ENCODE measurements at regions not wholly inside any gene's neighbourhood (a gene's known extent, or its start where the extent isn't known, plus 50 kb on each side); places are given as distances from the start of the nearest gene placed in this dataset.

DNA sequence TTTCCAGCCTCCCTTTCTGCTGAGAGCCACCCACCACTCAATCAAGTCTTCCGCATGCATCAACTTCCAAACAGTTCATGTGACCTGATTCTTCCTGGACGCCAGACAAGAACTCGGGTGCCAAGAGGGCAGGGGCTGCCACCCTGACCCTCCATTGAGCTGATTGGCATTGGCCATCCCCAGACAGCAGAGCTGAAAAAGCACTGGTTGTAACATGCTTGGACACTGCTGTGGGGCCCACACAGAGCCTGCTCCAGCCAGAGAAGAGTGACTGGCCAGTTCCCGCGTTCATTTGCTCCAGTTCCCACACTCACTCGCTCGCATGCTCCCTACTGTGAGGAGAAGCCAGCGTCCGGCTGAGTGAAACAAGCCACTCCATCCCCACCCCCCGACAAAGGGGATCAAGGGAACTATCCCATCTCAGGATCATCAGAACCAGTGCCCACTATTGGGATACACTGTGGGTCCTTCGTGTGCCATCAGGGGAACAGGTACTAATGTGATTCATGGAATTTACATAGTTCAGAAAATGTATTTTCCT, 420.3 kb downstream of the NPHP4 start:
- no peak for DNase-seq (ENCODE audit: low read depth, low spot score)

DNA sequence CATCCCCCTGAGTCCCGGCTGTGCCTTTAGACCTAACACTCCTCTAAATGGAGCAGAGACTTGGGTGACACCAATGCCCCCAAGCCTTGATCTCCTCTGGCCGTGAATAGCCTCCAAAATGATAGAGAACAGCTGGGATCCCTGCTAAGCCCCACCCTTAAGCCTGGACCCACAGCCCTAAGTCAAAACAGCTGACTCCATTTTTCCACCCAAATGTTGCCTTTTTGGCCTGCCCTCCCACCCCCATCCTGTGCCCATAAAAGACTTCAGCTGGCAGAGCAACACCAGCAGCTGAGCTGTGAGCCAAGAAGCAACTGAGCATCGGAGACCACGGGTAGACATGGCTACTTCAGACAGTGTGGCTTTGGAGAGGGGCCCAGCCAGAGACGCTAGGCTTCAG, 420.8 kb downstream of the NPHP4 start:
- no peak for DNase-seq (ENCODE audit: low read depth, low spot score)

DNA sequence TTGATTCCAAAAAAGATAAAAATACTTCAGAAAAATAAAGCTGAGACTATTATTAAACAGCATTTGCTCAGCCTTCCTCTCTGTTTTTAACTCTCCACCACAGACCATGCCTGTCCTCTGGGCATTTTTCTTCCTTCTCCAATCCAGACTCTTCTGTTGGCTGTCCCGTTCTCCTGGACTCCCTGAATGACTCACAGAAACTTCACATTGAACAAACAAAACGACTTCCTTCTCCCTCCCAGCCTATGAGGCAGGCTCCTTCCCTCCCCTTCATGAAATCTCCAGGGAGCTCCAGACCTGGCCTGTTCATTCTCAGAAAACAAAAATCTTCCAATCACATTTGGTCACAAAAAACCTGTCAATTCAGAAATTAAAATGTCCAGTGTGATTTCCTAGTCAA, 421.3 kb downstream of the NPHP4 start:
- no peak for DNase-seq (ENCODE audit: low read depth, low spot score)

DNA sequence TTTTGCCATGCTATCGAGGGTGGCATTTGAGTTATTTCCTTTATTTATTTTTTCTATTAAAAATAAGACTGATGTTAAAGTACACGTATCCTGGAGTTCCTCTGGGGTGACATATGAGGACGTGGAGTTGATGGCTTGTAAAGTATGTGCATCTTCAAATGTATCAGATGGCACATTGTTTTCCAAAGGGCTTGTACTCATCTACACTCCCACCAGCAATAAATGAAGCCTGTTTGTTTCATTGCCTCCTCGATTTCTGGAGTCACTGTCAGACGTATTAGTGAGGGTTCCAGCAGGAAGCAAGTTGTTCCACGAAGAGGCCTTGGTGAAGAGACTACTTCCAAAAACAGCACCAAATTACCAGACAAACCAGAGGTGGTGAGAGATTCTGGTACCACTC, 423.9 kb downstream of the NPHP4 start:
- no peak for DNase-seq (ENCODE audit: low read depth, low spot score)

DNA sequence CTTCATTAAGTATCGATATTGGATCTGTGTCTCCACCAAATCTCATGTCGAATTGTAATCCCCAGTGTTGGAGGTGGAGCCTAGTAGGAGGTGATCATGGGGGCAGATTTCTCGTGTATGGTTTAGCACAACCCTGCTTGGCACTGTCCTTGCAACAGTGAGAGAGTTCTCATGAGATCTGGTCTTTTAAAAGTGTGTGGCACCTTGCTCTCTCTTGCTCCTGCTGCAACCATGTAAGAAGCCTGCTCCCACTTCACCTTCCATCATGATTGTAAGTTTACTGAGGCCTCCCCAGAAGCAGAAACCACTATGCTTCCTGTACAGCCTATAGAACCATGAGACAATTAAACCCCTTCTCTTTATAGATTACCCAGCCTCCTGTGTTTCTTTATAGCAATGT, 424.4 kb downstream of the NPHP4 start:
- DNase-seq (ENCODE audit: low read depth, low spot score): no peak

DNA sequence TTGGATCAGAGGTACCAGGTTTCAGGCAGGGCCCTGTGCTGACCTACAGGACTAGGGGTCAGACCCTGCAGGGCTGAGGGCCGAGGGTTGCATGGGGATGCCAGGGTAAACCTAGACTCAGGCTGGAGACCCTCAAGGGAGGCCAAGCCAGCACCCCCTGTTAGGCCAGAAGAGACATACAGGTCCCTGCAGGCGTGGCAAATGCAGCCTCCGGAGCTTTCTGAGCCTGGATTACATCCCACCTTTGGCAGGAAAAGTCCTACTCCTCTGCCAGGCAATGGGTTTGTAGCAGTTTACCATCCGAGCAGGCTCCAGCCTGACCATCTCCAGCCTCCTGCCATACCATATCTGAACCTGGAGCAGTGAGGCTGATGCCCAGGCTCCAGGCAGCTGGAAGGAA, 425.3 kb downstream of the NPHP4 start:
- DNase-seq (ENCODE audit: low read depth, low spot score): no peak

DNA sequence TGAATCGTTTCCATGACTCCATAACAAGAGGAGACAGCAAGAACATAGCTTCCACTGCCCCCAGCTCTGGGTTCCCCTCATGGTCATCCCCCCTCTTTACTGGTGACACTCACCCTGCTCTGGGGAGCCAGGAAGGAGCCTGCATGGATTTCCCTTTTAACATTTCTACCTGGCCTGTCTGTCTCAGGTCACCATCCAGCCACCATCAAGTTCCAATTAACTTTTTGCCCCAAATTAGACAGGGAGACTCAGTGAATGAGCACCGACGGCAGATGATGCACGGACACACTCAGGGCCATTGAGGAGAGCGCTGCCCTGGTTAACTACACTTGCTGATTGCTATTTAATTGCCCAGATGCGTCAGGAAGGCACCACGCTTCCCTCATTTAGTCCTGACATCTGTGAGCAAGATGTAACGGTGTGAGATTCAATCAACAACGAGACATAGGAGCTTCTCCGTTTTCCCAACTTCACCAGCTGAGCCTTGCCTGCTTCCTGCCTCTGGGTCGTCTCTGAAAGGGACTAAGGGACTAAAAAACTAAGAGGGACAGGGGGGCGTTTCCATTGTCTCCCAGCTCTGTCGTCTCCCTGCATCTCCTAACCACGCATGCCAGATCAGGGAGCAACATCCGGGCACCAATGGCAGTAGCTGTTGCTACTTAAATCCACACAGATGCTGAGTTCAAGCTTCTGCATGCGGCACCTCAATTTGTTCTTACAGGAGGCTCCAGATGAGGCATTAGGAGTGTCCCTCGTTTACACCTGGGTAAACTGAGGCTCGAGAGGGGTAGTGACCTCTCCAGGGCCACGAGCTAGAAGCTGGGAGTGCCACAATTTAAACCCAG, 426.7 kb downstream of the NPHP4 start:
- no peak for DNase-seq (ENCODE audit: low read depth, low spot score)

DNA sequence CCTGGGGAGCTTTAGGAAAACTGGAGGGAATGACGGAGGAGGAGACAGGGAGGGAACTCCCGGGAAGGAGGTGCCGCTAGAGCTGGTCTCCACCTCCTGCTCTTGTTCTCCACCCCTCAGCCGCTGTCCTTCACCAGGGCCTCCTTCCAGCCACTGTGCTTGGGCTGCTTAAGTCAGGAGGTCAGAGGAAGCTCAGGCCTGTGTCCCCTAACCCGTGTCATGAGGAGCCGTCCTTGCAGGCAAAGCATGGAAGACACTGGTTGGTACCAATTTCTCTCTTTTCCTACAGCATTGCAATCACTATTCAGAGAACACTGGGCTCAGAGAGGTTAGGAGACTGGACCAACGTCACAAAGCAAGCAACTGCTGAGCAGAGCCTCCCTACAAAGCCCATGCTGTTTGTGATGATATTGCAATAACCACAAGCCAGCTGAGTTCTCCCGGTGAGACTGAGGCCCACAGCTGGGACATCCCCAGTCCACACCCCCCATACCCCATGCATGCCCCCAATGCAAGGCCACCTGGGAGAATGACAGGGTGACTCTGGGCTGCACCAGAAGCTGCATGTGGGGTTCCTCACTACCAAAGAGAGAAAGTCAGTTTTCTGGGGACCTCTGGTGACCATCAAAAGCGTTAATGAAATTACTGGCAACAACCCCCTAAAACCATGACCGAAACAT, 427.5 kb downstream of the NPHP4 start:
- no peak for DNase-seq (ENCODE audit: low read depth, low spot score)

DNA sequence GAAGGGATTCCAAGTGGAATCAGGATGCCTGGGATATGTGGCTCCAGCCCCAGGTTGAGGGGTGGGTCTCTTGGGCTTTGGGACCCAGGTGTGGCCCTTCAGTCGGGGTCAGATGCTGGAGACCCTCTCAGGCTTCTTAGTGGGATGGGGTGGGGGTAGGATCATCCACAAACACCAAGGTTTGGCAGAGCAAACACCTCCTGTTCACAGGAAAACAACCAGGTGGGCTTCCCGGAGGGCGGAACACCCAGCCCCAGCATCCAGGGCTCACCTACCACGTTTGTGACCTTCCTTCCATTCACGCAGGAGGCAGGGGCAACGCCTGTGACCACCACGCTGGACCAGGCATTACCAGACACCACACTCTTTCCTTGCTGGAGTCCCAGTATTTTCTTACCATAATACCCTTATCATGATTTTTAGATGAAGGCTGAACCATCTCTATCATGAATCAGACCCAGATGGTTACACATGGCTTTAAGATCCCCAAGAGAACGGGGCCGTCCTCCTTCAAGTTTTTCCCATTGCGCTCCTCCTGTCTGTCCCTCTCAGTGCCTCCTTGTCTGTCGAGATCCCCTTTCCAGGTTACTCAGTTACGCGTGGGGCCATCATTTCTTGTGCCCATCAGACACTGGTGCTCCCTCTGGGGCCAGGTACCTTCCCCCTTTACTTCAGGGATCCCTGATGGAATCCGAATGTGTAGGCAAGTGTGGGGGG, 428.2 kb downstream of the NPHP4 start:
- no peak for DNase-seq (ENCODE audit: low read depth, low spot score)

DNA sequence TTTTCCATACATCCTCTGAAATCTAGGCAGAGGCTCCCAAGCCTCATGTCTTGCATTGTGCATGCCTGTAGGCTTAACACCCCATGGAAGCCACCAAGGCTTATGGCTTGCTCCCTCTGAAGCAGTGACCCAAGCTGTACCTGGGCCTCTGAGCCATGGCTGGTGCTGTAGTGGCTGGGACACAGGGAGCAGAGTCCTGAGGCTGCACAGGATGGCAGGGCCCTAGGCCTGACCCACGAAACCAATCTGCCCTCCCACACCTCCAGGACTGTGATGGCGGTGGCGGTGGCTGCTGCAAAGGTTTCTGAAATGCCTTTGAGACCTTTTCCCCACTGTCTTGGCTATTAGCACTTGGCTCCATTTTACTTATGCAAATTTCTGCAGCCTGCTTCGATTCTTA, 429.5 kb downstream of the NPHP4 start:
- DNase-seq (ENCODE audit: low read depth, low spot score): no peak

DNA sequence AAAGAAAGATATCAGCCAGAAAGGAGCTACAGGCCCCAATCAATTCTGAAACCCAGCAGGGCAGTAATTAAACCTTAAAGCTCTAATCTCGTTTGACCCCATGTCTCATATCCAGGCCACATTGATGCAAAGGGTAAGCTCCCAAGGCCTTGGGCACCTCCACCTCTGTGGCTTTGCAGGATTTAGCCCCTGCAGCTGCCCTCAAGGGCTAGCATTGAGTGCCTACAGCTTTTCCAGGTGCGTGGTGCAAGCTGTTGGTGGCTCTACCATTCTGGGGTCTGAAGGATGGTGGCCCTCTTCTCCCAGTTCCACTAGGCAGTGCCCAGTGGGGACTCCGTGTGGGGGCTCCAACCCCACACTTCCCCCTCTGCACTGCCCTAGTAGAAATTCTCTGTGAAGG, 429.9 kb downstream of the NPHP4 start:
- no peak for DNase-seq (ENCODE audit: low read depth, low spot score)

DNA sequence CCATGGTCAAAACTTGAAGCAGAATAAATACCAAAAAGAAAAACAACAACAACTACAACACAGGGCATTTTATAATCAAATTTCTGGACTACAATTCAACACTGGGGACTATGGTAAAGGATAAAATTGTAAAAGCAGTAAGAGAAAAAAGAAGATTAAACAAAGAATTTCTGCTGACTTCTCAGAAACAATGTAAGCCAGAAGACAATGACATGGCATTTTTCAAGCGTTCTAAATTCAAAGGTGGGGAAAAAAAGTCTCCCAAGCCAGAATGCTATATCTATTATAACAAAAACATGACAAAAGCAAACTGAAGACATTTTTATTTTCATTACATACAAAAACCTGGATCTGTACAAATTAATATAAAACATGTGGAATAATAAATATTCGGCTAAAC, 433.1 kb downstream of the NPHP4 start:
- DNase-seq (ENCODE audit: low read depth, low spot score): no peak

DNA sequence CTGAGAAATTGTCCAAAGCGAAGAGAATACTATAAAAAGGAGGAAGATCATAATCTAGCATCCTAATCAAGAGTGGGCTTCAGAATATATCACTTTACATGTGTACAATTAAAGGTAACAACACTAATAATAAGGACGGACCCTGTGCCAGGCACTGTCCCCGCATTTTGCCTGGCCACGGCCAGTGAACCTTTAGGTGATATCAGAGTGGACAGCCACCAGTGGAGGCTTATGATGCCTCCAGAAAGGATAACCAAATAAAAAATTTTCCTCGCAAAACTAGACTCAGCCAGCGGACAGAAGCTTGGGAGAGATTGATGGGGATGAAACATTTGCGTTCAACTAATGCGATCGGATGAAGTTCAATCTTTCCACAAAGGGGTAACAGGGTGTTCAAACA, 436.4 kb downstream of the NPHP4 start:
- no peak for DNase-seq (ENCODE audit: low read depth, low spot score)

DNA sequence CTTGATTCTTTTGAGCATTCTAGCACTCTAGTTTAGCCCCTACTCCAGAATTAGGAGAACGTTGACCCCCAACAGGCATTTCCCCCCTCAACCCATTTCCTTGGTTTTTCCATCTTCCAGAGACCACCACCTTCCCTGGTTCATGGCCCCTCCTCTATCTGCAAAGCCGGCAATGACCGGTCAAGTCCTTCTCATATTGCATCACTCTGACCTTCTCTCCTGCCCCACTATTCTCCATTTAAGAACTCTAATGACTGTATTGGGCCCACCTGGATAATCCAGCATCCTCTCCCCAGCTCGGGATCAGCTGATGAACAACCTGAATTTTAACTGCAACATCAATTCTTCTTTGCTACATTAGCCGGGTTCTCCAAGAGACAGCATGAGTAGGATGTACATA, 437.4 kb downstream of the NPHP4 start:
- no peak for DNase-seq (ENCODE audit: low read depth, low spot score)

DNA sequence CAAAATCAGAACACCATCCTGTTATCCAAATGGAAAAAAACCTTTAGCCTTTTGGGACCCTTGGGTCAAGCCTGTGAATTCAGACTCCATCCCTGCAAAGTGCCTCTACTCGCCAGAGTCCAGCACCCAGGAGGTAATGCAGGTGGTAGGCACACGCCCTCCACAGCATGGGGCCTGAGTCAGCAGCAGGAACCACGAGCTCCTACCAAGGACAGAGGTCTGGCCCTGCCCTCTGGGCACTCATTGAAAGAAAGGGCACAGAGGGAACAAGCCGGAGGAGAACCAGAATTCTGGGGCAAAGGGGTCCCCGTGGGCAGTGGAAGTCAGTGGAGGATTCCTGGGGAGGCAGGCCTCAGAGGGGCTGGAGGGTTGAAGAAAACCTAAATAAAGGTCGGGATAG, 438.1 kb downstream of the NPHP4 start:
- no peak for DNase-seq (ENCODE audit: low read depth, low spot score)

DNA sequence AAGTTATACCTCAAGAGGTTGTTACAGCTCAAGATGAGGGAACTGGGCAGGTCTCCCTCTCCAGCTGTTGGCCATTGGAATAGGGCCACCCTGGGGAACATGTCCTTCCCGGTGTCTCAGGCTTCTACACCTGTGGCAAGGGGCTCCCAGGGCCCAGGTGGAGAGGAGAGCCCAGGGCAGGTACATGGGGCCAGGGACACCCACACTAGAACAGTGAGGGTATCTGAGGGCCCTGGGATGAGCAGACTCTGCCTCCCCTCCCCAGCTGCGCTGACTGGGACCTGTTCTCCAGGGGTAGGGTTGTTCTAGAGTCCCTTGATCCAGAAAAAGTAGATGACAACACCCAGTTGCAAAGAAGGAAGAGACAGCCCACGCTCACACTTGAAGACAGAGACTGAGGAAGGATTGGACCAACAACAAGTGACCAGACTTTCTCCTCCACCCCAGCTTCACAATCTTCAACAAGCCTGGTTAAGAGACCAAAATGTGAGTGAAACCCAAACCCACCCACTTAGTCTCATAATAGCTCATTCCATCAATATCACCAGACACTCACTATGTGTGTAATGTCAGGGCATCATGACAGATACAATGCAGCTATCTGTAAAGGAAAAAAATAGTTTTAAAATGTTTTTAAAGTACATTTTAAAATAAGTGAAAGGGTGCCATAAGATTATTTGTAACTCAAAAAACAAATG, 439.3 kb downstream of the NPHP4 start:
- no peak for DNase-seq (ENCODE audit: low read depth, low spot score)

DNA sequence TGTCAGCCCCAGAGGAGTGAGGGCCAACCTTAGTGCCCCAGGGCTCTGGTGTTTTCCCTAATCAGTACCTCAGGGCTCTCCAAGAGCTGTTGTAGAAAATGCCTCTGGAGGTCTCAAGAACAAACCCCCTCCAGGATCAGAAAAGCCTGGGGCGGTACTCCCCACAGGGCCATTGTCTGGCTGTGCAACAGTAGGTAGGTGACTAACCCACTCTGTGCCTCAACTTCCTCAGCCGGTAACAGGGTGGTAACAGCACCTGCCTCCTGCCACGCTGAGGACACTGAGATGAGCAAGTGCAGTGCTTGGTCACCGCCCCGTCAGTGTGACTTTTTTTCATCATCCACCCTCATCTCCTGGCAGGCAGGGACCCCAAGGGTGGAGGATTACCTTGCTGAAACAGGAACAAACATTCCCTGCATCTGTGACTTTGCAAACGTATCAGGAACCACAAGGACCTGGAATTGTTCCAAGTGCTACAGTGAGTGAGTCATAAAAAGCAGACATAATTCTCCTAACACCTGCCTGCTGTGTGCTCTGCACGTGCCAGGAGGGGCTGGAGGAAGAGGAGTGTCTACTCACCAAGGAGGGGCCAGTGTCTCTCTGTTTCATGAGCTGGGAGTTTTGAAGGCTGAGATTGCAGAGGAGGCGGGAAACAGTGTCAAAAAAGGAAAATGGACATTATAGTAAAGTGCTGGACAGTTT, 440.8 kb downstream of the NPHP4 start:
- DNase-seq (ENCODE audit: low read depth, low spot score): no peak

DNA sequence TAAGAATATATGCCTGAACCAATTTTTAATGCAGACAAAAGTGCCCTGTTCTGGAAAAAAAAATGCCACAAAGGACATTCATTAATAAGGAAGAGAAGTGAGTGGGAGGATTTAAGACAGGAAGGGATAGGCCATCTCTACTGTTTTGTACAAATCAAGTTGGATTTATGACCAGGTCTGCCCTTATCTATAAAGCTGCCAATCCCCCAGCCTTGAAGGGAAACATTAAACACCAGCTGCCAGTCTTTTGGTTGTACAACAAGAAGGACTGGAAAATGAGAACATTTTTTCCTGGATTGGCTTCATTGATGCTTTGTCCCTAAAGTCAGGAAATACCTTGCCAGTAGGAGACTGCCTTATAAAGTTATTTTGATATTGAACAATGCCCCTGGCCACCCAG, 444.0 kb downstream of the NPHP4 start:
- no peak for DNase-seq (ENCODE audit: low read depth, low spot score)

DNA sequence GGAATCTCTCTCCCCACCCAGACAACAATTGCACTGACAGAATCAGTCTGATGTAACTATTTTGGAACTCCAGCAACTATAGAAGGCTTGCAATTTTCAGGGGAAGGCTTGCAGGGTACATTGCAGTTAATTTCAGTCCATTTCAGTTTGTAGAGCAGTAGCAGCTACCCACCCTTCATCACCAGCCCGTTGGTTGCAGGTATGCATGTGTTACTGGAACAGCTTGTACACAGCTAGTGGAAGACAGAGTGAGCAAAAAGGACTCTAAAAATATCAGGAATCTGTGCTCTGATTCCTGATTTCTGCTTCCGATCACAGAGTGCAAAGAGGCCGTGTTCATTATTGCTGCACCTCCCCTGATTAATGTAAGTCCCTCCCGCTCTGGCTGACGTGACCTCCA, 449.0 kb downstream of the NPHP4 start:
- DNase-seq (ENCODE audit: low read depth, low spot score): no peak

DNA sequence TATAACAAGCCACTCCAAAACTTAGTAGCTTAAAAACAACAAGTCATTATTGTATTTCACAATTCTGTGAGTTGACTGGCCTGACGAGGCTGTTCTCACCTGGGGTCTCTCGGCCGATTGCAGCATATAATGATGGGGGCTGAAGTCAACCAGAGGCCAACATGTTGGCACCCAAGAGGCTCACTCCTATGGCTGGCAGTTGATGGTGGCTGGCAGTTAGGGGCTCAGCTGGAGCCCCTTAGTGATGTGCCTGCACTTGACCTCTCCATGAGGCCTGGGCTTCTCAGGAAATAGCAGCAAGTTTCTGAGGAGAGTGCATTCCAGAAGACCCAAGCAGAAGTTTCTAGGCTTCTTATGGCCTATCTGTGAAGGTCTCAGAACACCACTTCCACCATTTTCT, 459.4 kb downstream of the NPHP4 start:
- no peak for DNase-seq (ENCODE audit: low read depth, low spot score)

DNA sequence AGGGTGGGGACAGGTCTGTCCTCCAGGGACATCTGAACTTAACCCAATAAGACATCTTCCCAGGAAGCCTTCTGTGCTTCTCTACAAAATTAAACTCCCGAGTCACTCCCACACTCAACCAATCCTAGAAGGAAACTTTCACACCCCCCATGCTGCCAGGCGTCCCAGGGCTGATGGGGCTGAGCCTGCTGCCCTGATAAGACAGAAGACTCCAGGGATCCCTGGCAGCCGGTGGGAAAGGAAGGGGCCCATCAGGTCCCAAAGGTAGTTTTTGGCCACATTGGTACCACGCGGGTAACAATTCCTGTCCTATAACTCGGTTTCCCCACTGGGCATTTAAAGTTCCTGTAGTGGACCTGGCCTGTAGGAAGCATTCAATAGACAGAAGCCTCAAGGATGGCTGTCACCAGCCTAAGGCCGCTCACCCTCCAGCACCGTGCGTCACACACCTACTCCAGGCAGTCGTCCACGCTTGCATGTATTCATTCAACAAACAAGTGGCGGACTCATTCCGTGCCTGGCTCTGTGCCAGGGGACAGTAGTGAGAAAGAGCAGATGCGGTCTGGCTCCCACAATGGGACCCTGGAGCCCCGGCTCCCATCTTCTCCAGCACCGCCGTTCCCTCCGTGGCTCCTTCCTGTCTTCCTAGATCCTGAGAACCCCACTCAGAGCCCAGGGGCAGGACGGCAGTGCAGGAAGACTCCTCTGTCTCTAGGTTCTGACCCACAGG, 465.2 kb downstream of the NPHP4 start:
- DNase-seq (ENCODE audit: low read depth, low spot score): no peak
